ENCODE measurements at regions not wholly inside any gene's neighbourhood (a gene's known extent, or its start where the extent isn't known, plus 50 kb on each side); places are given as distances from the start of the nearest gene placed in this dataset.

GRCh38 chr4:176539785-176540175, 220.0 kb downstream of the SPCS3 start:
- POLR2A ChIA-PET, result no interaction called here
- Mint-ChIP-seq H3K9me3 (no peaks in the 10 kb centered on the region), H3K27me3 (no peaks in the 10 kb centered on the region), H3K36me3 (ENCODE audit: low read depth) (no peaks in the 10 kb centered on the region), H3K4me3 (no peak overlapping the region), H3K27ac (no peak overlapping the region), H3K4me1 (no peaks in the 10 kb centered on the region)
- CTCF ChIA-PET, result no interaction called here
- DNase-seq, result no peak

DNA sequence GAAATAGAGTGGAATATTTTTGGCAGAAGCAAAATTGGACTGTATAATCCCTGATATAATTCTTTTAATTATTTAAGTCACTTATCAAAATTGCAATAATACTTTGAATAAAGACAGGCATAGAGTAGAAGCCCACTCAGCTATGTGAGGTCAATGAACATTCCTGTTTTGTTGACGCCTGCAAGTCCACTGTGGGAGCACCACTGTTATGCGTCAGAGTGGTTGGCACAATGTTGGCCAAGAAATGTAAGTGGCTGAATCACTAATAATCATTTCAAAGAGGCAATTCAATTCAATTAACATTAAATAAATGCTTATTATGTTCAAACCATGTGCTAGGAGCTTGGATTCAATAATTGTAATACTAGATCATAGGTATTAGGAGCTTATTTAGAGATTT, 221.0 kb downstream of the SPCS3 start:
- Mint-ChIP-seq H3K27ac (no peak overlapping the region), H3K4me3 (no peak overlapping the region), H3K9me3 (no peaks in the 10 kb centered on the region), H3K4me1 (no peaks in the 10 kb centered on the region), H3K27me3 (no peaks in the 10 kb centered on the region), H3K36me3 (ENCODE audit: low read depth) (no peaks in the 10 kb centered on the region)
- ChIA-PET POLR2A (no interaction called here), CTCF (no interaction called here)
- no peak for DNase-seq

- Mint-ChIP-seq H3K4me1 (no peaks in the 10 kb centered on the region), H3K4me3 (no peak overlapping the region), H3K36me3 (ENCODE audit: low read depth) (no peaks in the 10 kb centered on the region), H3K27me3 (no peaks in the 10 kb centered on the region), H3K9me3 (no peaks in the 10 kb centered on the region), H3K27ac (no peak overlapping the region)
- no peak for DNase-seq
- POLR2A ChIA-PET, result no interaction called here
- CTCF ChIA-PET, result no interaction called here
These were observed 226.1 kb downstream of the SPCS3 start for GRCh38 chr4:176545872-176546271.

DNA sequence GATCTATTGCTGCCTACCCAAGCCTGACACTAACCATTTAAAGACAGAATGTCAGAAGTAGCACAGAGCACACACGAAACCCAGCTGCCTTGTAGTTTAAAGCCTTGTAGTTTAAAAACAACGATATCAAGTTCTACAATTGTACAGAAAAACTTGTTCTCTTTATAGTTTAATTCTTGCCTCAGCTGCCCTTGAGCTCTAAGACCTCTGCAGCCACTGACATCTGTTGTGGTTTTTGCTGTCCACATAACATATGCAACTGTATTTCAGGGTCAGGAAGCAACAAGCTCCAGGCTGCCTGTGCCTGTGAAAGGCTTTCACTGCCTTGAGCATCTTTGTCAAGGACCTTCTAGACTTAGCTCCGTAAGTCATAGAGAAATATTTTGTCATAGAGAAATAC, 227.2 kb downstream of the SPCS3 start:
- ChIA-PET POLR2A (no interaction called here), CTCF (no interaction called here)
- Mint-ChIP-seq H3K36me3 (ENCODE audit: low read depth) (no peaks in the 10 kb centered on the region), H3K27ac (no peak overlapping the region), H3K27me3 (no peaks in the 10 kb centered on the region), H3K4me1 (no peaks in the 10 kb centered on the region), H3K4me3 (no peak overlapping the region), H3K9me3 (no peaks in the 10 kb centered on the region)
- no peak for DNase-seq

DNA sequence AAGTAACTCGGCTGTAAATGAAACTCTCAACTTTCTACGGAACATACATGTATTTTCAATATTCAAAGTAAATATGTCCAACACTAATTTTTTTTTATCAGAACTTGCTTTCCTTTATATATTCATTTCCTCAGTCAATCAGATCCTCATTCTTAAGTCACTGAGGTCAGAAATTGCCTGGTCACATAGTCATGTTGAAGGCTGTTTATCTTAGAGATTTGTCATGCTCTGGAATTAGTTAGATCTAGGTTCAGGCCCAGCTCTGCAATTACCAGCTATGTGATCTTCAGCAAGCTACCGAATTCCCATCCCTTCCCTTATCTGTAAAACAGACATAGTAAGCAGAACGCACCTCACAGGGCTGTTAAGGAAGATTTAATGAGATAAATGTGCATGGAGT, 228.8 kb downstream of the SPCS3 start:
- Mint-ChIP-seq H3K4me1 (no peaks in the 10 kb centered on the region), H3K9me3 (no peaks in the 10 kb centered on the region), H3K27me3 (no peaks in the 10 kb centered on the region), H3K27ac (no peak overlapping the region), H3K36me3 (ENCODE audit: low read depth) (no peaks in the 10 kb centered on the region), H3K4me3 (no peak overlapping the region)
- CTCF ChIA-PET, result interaction anchor here (0.7 kb wide), 1 partner anchor 30 kb away, joined by 3 read pairs; no protein-coding TSS in a partner anchor
- POLR2A ChIA-PET, result no interaction called here
- no peak for DNase-seq

DNA sequence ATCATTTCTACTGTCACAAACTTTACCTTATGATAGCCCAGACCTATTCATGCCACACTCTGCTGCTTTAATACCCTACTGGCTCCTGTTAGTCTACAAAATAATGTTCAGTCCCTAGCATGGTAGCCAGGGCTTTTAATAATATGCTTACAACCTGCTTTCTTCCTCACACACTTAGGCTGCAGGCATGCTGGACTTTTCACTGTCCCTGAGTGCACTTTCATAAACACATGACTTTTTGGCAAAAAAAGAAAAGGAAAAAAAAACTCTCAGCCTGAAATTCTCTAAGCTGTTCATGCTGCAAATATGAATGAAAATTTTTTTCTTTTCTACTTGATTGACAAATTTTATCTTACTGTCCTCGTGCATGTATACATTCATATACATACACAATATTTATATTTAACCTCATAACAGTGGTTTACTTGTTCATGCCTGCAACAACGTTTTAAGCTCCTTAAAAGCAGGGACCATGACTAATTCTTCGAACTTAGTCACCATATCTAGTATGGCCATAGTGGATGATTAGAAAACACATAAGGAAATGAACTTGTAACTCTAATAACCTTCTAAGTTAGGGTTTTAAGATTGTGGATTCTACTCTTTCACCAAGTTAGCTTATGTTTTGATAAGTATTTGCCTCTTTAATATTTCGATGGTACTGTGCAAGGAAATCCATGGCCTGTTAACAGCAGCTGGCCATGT, 229.5 kb downstream of the SPCS3 start:
- Mint-ChIP-seq H3K36me3 (ENCODE audit: low read depth) (no peaks in the 10 kb centered on the region), H3K27ac (no peak overlapping the region), H3K4me1 (no peaks in the 10 kb centered on the region), H3K4me3 (no peak overlapping the region), H3K9me3 (no peaks in the 10 kb centered on the region), H3K27me3 (no peaks in the 10 kb centered on the region)
- ChIA-PET CTCF (no interaction called here), POLR2A (no interaction called here)
- no peak for DNase-seq

DNA sequence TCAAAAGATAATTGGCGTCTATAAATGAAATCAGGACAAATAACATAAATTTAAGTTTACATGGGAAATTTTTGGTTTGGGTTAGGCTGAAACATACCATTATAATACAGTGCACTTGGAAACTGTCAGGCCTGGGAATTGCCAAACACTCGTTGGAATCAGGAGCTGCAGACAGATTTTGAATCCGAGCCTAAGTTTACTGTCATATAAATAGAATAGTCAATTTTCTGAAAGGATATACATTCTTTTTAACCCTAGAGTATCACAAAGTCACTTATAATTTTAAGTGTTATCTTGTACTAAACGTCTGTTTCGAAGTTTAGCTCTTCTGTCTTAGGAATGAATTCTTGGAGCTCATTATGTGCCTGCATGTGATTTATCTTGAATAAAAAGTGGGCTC, 234.1 kb downstream of the VEGFC start:
- H3K27me3 Mint-ChIP-seq, result no peaks in the 10 kb centered on the region

DNA sequence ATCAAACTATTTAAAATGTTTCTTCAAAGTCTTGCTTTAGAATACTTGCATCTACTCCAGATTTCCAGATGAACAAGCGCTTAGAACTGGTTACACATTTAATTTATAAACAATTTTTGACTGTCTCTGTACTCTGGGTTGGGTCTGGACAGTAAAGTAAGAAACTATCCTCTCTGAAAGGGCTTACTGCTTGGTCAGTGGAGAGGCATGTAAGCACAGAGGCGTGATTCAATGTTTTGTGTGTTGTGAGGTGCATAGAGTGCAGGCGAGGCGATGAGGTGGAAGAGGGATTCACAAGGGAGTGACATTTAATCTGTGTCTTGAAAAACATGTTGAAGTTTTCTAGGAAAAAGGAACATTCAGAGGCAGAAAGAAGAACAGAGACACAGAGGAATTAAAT, 231.4 kb downstream of the VEGFC start:
- H3K9me3 Mint-ChIP-seq, result no peaks in the 10 kb centered on the region
- no peak overlapping the region for H3K4me3 Mint-ChIP-seq
- H3K27me3 Mint-ChIP-seq, result no peaks in the 10 kb centered on the region

More for the DNA sequence above, 234.1 kb downstream of the VEGFC start:
- ChIA-PET CTCF (interaction anchor here (0.6 kb wide), 1 partner anchor 501 kb away, joined by 3 read pairs; no protein-coding TSS in a partner anchor), POLR2A (no interaction called here)
- H3K36me3 Mint-ChIP-seq (ENCODE audit: low read depth), result no peaks in the 10 kb centered on the region
- H3K4me1 Mint-ChIP-seq, result no peaks in the 10 kb centered on the region
- H3K27ac Mint-ChIP-seq, result no peak overlapping the region
- no peaks in the 10 kb centered on the region for H3K9me3 Mint-ChIP-seq
- DNase-seq, result no peak
- H3K4me3 Mint-ChIP-seq, result no peak overlapping the region

GRCh38 chr4:176563591-176563990, 229.1 kb downstream of the VEGFC start:
- Mint-ChIP-seq H3K4me1 (no peaks in the 10 kb centered on the region), H3K27ac (no peak overlapping the region), H3K36me3 (ENCODE audit: low read depth) (no peaks in the 10 kb centered on the region), H3K27me3 (no peaks in the 10 kb centered on the region), H3K9me3 (no peaks in the 10 kb centered on the region), H3K4me3 (no peak overlapping the region)
- DNase-seq, result no peak
- ChIA-PET CTCF (interaction anchor here (0.7 kb wide), 1 partner anchor 703 kb away, joined by 3 read pairs; no protein-coding TSS in a partner anchor), POLR2A (no interaction called here)

More for the DNA sequence above, 231.4 kb downstream of the VEGFC start:
- POLR2A ChIA-PET, result no interaction called here
- Mint-ChIP-seq H3K27ac (no peak overlapping the region), H3K4me1 (no peaks in the 10 kb centered on the region), H3K36me3 (ENCODE audit: low read depth) (no peaks in the 10 kb centered on the region)
- no peak for DNase-seq
- CTCF ChIA-PET, result no interaction called here

DNA sequence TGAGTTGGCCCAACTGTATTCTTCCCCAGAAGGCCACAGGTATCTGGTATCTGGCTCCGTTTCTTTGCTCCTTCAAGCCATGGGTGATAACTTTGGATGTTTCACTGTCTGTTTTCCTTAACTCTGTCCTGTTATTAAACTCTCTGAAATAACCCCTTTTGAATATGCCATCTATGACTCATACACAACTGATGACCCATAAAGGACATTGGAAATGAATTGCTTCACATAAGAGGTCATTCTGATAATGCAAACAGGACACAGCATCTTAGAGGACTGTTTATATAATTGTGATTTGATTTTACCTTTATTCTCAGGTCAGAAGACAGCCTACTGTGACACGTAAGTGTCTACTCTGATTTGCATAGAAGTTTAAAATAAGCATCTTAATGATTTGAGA, 227.7 kb downstream of the VEGFC start:
- ChIA-PET POLR2A (no interaction called here), CTCF (no interaction called here)
- Mint-ChIP-seq H3K4me3 (no peak overlapping the region), H3K9me3 (no peaks in the 10 kb centered on the region), H3K27ac (no peak overlapping the region), H3K36me3 (ENCODE audit: low read depth) (no peaks in the 10 kb centered on the region), H3K4me1 (no peaks in the 10 kb centered on the region), H3K27me3 (no peaks in the 10 kb centered on the region)
- DNase-seq, result no peak

GRCh38 chr4:176566769-176567168, 226.0 kb downstream of the VEGFC start:
- H3K4me1 Mint-ChIP-seq, result no peaks in the 10 kb centered on the region
- H3K36me3 Mint-ChIP-seq (ENCODE audit: low read depth), result no peaks in the 10 kb centered on the region
- H3K4me3 Mint-ChIP-seq, result no peak overlapping the region
- CTCF ChIA-PET, result no interaction called here
- DNase-seq, result no peak
- POLR2A ChIA-PET, result no interaction called here
- H3K27me3 Mint-ChIP-seq, result no peaks in the 10 kb centered on the region
- no peak overlapping the region for H3K27ac Mint-ChIP-seq
- no peaks in the 10 kb centered on the region for H3K9me3 Mint-ChIP-seq

DNA sequence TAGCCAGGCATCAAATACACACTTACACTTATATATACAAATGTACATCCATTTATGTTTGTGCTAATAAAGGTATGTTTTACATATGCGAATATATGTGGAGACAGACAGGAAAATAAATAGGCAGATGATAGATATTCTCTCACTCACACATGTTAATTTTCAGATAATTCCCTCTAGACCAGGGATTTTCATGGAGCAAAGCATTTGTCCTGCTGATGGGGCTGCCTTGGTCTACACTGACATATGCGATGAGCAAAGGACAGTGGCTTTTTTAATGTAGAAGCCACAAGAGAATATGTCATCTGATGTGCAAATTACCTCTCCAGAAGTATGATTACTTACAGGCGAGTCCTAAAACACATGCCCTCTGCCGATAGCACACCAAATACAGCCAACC, 224.5 kb downstream of the VEGFC start:
- Mint-ChIP-seq H3K9me3 (no peaks in the 10 kb centered on the region), H3K4me1 (no peaks in the 10 kb centered on the region), H3K27ac (no peak overlapping the region), H3K36me3 (ENCODE audit: low read depth) (no peaks in the 10 kb centered on the region), H3K27me3 (no peaks in the 10 kb centered on the region), H3K4me3 (no peak overlapping the region)
- CTCF ChIA-PET, result no interaction called here
- no peak for DNase-seq
- POLR2A ChIA-PET, result no interaction called here

DNA sequence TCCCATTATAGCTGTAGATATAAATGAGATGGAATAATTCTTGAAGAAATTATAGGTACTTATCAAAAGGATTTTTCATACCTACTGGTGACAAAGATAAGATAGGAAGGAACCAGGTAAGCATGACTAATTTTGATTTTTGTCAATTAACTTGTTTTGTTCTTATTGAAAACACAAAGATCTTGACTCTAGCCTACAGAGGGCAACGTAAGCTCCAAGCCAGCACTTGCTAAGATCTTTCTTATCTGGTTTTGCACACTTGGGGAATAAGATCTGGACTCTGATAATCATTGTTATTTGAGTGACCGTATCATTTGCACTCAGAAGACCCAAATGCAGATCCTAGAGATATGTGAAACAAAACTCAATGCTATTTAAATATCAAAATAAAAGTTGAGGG, 223.4 kb downstream of the VEGFC start:
- H3K4me3 Mint-ChIP-seq, result no peak overlapping the region
- no peaks in the 10 kb centered on the region for H3K27me3 Mint-ChIP-seq
- H3K36me3 Mint-ChIP-seq (ENCODE audit: low read depth), result no peaks in the 10 kb centered on the region
- ChIA-PET CTCF (no interaction called here), POLR2A (no interaction called here)
- no peaks in the 10 kb centered on the region for H3K9me3 Mint-ChIP-seq
- DNase-seq, result no peak
- no peaks in the 10 kb centered on the region for H3K4me1 Mint-ChIP-seq
- no peak overlapping the region for H3K27ac Mint-ChIP-seq

DNA sequence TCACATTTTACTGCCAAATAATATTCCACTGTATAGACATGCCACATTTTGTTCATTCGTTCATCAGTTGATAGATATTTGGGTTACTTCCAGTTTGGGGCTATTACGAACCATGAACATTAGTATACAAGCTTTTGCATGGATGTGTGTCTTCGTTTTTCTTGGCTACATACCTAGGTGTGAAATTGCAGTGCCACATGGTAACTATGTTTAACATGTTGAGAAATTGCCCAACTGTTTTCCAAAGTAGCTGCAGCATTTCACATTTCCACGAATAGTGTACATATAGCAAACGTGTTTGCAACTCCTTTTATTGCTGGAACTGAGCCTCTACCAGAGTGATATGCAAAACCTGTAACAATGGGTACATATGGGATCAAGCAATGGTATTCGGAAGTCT, 221.5 kb downstream of the VEGFC start:
- H3K36me3 Mint-ChIP-seq (ENCODE audit: low read depth), result no peaks in the 10 kb centered on the region
- no peak overlapping the region for H3K27ac Mint-ChIP-seq
- H3K4me3 Mint-ChIP-seq, result no peak overlapping the region
- DNase-seq, result no peak
- no peaks in the 10 kb centered on the region for H3K27me3 Mint-ChIP-seq
- H3K4me1 Mint-ChIP-seq, result no peaks in the 10 kb centered on the region
- no peaks in the 10 kb centered on the region for H3K9me3 Mint-ChIP-seq
- ChIA-PET POLR2A (no interaction called here), CTCF (no interaction called here)

Data from activated CD4-positive, alpha-beta T cell treated with anti-CD3 and anti-CD28 coated beads, Interleukin-2, amount 10 ng/mL, durations not matched to agents 7 days and 5 days (primary cell).